HEK293T (cell line): ENCODE measurements at regions not wholly inside any gene's neighbourhood (a gene's known extent, or its start where the extent isn't known, plus 50 kb on each side); places are given as distances from the start of the nearest gene placed in this dataset.
A peak's percentile ranks its signal among the peaks of the same experiment; 100 is the strongest.

ENCODE experiments used
- CTCF ChIA-PET: fragments of 350-600 bp; formaldehyde crosslinking; extraction: SDS; loops from one replicate; lab custom pipeline; 2021; ENCODE audit warnings: antibody characterized with exemption, inconsistent platforms; lab: Yijun Ruan, JAX
- POLR2A ChIA-PET: fragments of 350-600 bp; formaldehyde crosslinking; extraction: SDS; loops from one replicate; lab custom pipeline; 2020; ENCODE audit warnings: antibody characterized with exemption, inconsistent platforms; lab: Yijun Ruan, JAX
- DNase-seq: peaks from one replicate; pipeline ENCODE4 v3.0.0; 2012; ENCODE audit warnings: mixed read lengths; ENCODE audit errors: extremely low spot score
- ARNT ChIP-seq: fragments of 450-650 bp; IDR thresholded peaks from 2 replicates; pipeline ENCODE4 v1.6.1; 2017; ENCODE audit warnings: mild to moderate bottlenecking
- BHLHE40 ChIP-seq: fragments of 450-650 bp; IDR thresholded peaks from 2 replicates; pipeline ENCODE4 v1.6.1; 2016; ENCODE audit warnings: mild to moderate bottlenecking, moderate library complexity, borderline replicate concordance
- CTBP1 ChIP-seq: fragments of 450-650 bp; IDR thresholded peaks from 2 replicates; pipeline ENCODE4 v1.6.1; 2016; ENCODE audit warnings: borderline replicate concordance
- ELF4 ChIP-seq: fragments of 450-650 bp; IDR thresholded peaks from 2 replicates; pipeline ENCODE4 v1.6.1; 2017; ENCODE audit warnings: antibody characterized with exemption
- FOXA1 ChIP-seq: fragments of 450-650 bp; IDR thresholded peaks from 2 replicates; pipeline ENCODE4 v1.6.1; 2016; ENCODE audit warnings: mild to moderate bottlenecking
- FOXK2 ChIP-seq: fragments of 450-650 bp; IDR thresholded peaks from 2 replicates; pipeline ENCODE4 v1.6.1; 2016; ENCODE audit warnings: mild to moderate bottlenecking
- FOXM1 ChIP-seq: fragments of 450-650 bp; IDR thresholded peaks from 2 replicates; pipeline ENCODE4 v1.6.1; 2017; ENCODE audit warnings: mild to moderate bottlenecking, borderline replicate concordance
- HDGF ChIP-seq: fragments of 450-650 bp; IDR thresholded peaks from 2 replicates; pipeline ENCODE4 v1.6.1; 2017; ENCODE audit warnings: antibody characterized with exemption, borderline replicate concordance
- L3MBTL2 ChIP-seq: fragments of 450-650 bp; conservative IDR thresholded peaks from 2 replicates; pipeline ENCODE4 v1.6.1; 2016; ENCODE audit warnings: mild to moderate bottlenecking
- LEF1 ChIP-seq: fragments of 450-650 bp; IDR thresholded peaks from 2 replicates; pipeline ENCODE4 v1.6.1; 2017; ENCODE audit warnings: mild to moderate bottlenecking, borderline replicate concordance
- NFRKB ChIP-seq: fragments of 450-650 bp; IDR thresholded peaks from 2 replicates; pipeline ENCODE4 v1.6.1; 2016; ENCODE audit warnings: mild to moderate bottlenecking, moderate library complexity
- SP1 ChIP-seq: fragments of 450-650 bp; IDR thresholded peaks from 2 replicates; pipeline ENCODE4 v1.6.1; 2017
- SUZ12 ChIP-seq: fragments of 450-650 bp; IDR thresholded peaks from 2 replicates; pipeline ENCODE4 v1.6.1; 2016; ENCODE audit warnings: mild to moderate bottlenecking
- TARDBP ChIP-seq: fragments of 450-650 bp; IDR thresholded peaks from 2 replicates; pipeline ENCODE4 v1.6.1; 2016
- ZNF384 ChIP-seq: fragments of 450-650 bp; IDR thresholded peaks from 2 replicates; pipeline ENCODE4 v1.6.1; 2016
- TF ChIP-seq, protein P1 (sequence below): fragments of 450-650 bp; IDR thresholded peaks from 2 replicates; pipeline ENCODE4 v1.6.1; 2016

DNA sequence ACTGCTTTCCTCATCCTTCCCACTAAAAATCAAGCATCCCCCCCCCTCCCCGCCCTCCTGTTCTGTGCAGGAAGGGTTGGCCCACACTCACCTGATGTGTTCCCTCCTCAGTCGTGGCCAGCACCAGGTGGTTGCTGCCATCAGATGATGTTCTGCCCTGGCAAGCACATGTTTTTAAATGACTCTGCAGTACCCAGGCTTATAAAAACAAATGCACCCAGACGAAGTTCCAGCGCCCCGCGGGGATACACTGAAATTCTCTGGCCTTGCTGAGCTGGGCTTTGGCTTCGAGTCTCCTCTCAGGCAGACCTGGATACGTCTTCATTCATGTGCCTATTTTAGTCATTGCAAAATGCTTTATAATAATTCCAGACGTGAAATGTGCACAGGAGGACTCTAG, 316.3 kb downstream of the DLEU7 start:
- no peak for DNase-seq
- TF ChIP-seq FOXA1: no peak
- no peak for TF ChIP-seq NFRKB
- TF ChIP-seq ELF4: no peak
- no peak for TF ChIP-seq ARNT
- TF ChIP-seq SP1: no peak
- no peak for TF ChIP-seq FOXK2
- TF ChIP-seq TARDBP: no peak
- TF ChIP-seq SUZ12: no peak
- TF ChIP-seq FOXM1: no peak
- TF ChIP-seq CTBP1: no peak
- TF ChIP-seq LEF1: no peak
- CTCF ChIA-PET: no interaction called here
- POLR2A ChIA-PET: interaction anchor here (0.5 kb wide), 1 partner anchor 171 kb away, joined by 3 read pairs; no protein-coding TSS in a partner anchor

DNA sequence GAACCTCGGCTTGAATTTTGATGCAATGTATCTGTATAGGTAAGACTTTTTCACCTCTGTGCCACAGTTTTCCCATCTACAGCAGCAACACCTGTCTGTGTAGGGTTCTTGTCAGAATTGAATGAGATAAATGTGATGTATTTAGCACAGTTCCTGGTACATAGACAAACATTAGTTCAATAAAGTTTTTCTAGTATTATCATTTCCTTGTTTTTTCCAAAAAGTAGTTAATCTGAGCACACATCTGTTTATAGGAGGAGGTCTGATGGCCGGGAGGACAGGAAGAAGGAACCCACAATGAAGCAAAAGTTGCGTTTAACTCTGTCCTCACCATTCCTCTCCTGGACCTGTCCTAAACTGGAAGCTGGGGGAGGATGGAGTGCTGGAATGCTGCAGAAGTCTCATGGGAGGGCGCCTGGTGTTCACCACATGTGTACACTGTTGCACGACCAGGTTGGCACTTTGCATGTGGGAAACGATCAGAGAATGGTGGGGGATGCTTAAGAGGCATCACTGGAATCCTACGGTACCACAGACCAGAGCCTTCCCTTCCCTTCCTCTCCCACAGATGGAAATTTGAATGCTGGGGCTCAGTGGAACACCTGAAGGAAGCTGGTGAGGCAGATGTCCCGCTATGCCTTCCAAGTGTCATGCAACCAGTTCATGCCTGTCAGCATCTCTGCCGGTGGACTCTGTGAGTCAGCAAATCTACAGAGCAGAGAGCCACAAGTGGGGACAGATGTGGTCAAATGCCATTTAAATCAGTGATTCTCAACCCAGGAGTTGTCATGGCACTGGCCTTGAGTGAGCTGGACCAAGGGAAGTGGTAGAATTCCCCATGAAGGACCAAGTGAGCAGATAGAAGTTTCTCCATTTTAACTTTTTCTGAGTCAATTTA, 315.6 kb downstream of the DLEU7 start:
- no peak for DNase-seq
- ChIA-PET POLR2A (interaction anchor here (0.5 kb wide), 1 partner anchor 170 kb away, joined by 3 read pairs; no protein-coding TSS in a partner anchor), CTCF (interaction anchor here (1.0 kb wide), 1 partner anchor 147 kb away, joined by 3 read pairs; no protein-coding TSS in a partner anchor)
- TF ChIP-seq, protein P1, sequence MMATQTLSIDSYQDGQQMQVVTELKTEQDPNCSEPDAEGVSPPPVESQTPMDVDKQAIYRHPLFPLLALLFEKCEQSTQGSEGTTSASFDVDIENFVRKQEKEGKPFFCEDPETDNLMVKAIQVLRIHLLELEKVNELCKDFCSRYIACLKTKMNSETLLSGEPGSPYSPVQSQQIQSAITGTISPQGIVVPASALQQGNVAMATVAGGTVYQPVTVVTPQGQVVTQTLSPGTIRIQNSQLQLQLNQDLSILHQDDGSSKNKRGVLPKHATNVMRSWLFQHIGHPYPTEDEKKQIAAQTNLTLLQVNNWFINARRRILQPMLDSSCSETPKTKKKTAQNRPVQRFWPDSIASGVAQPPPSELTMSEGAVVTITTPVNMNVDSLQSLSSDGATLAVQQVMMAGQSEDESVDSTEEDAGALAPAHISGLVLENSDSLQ: no peak
- TF ChIP-seq FOXA1: no peak

DNA sequence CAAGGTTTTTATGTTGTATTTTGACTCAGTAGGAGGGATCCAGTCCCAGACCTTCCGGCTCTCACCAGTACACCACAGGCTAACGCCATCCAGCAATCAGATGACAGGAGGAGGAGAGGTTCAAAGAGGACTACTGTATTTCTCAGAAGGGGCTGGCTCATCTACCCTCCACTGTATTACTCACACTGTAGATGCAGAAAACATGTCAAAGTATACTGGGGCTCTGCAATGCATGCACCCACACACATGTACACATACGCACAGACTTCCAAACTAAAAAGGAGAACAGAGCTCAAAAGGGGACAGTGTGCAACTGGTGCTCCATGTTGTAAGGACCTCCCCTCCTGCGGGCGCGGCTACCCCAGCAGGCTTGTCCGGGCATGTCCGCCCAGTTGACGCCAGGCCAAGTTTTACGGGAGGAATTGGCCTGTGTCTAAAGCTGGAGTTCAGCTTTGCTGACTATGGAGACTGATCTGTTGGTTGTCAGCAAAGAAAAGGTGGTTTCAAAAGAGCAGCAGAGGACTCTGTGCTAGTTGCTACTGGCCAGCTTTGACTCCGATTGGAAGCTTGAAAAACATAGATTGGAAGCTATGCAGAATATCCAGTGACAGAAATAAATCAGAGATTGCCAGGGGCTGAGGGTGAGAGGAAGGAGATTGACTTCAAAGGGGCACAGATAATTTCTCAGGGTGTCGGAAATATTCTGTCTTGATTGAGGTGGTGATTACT, 314.2 kb downstream of the DLEU7 start:
- CTCF ChIA-PET: interaction anchor here (0.6 kb wide), 1 partner anchor 446 kb away, joined by 3 read pairs; no protein-coding TSS in a partner anchor
- POLR2A ChIA-PET: interaction anchor here (0.8 to 1.6 kb wide), 4 partner anchors 17 to 403 kb away, joined by 3 to 6 read pairs (median 5); no protein-coding TSS in a partner anchor
- TF ChIP-seq TARDBP: no peak
- no peak for TF ChIP-seq FOXA1
- no peak for TF ChIP-seq SP1
- TF ChIP-seq FOXK2: no peak
- no peak for TF ChIP-seq NFRKB
- TF ChIP-seq CTBP1: 0 out of 2 replicates have a peak, but pooled peaks have one; percentile 4
- TF ChIP-seq FOXM1: no peak
- no peak for TF ChIP-seq BHLHE40
- no peak for TF ChIP-seq ELF4
- TF ChIP-seq, protein P1: peak; percentile 87
- TF ChIP-seq ARNT: no peak
- no peak for TF ChIP-seq ZNF384
- DNase-seq: peak; percentile 69

DNA sequence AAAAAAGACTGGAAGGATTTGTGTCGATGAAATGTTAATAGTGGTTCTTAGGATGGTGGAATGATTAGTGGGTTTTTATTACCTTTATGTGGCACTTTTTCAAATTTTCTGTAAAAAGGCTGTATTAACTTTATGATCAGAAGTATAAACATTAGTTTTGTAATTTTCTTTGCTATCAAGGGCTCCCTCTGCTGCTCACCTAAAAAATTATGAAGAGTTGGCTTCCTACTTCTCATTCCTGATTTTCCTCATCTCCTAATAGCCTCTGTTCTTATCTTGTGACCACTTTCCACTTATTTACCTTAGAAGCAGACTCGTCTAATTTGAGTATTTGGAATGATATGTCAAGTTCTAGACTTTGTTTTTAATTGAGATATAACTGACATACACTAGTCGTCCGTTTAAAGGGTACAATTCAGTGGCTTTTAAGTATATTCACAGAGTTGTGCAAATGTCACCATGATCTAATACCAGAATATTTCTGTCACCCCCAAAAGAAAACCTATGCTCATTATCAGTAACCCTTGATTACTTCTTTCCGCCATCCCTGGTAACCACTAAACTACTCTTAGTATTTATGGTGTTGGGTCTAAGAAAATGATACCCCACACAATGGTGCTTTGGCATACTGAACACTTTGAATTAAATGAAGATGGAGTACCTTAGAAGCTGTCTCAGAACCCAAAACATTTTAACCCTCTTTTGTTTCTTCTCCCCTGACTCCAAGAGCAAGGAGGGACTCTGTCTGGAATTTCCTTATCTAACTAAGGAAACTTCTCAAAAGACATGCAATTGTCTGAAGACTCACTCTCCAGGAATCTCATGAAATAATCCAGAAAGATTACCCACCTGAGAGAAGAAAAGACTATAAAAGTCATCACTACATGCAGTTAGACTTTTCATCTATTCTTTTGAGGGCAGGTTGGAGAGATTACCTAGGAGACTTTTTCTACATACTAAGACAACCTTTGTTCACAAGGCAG, 311.3 kb downstream of the DLEU7 start:
- no peak for DNase-seq
- ChIA-PET CTCF (no interaction called here), POLR2A (interaction anchor here (1.1 kb wide), 1 partner anchor 145 kb away, joined by 4 read pairs; no protein-coding TSS in a partner anchor)
- TF ChIP-seq CTBP1 (no peak), FOXK2 (no peak), L3MBTL2 (no peak), NFRKB (no peak), BHLHE40 (no peak), SP1 (no peak), ZNF384 (no peak), TARDBP (no peak), FOXA1 (no peak), HDGF (no peak), LEF1 (no peak), SUZ12 (no peak), FOXM1 (no peak), ELF4 (no peak)
- TF ChIP-seq, protein P1: no peak

DNA sequence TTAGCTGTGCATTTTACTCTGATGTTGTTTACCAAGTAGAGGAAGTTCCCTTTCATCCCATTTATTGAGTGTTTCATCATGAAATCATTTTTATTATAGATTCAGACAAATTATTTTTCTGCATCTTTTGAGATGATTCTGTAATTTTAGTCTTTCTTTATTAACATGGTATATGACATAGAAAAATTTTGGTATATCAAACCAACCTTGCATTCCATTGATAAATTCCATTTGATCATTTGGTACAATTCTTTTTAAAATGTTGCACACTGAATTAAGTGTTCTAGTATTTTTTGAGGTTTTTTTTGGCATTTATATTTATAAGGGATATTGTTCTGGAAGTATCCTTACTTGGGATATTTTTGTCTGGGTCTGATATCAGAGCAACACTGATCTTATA, 308.4 kb downstream of the DLEU7 start:
- ChIA-PET POLR2A (no interaction called here), CTCF (no interaction called here)
- TF ChIP-seq ARNT (no peak), ELF4 (no peak), ZNF384 (no peak), CTBP1 (no peak), SP1 (no peak), FOXM1 (no peak), L3MBTL2 (no peak), TARDBP (no peak), FOXA1 (no peak), FOXK2 (no peak)
- TF ChIP-seq, protein P1: no peak
- DNase-seq: no peak
